AG10803 (cell line): ENCODE measurements at regions not wholly inside any gene's neighbourhood (a gene's known extent, or its start where the extent isn't known, plus 50 kb on each side); places are given as distances from the start of the nearest gene placed in this dataset.

Experiments
- DNase-seq: peaks from one replicate; pipeline ENCODE4 v3.0.0; 2010; ENCODE audit warnings: low read depth
- H3K4me3 ChIP-seq: 2 replicates; pipeline ENCODE4 v1.5.1; 2011; ENCODE audit warnings: mild to moderate bottlenecking, low read length, control low read depth
- CTCF ChIP-seq: conservative IDR thresholded peaks from 2 replicates; pipeline ENCODE4 v1.5.1; 2011; ENCODE audit warnings: mild to moderate bottlenecking, low read length, control low read depth, inconsistent platforms

GRCh38 chr10:83179371-83179770 is 959.9 kb upstream of the GHITM start:
- no peak for DNase-seq
- TF ChIP-seq CTCF, result no peak
- H3K4me3 ChIP-seq, result no peak overlapping the region

GRCh38 chr10:83182076-83182475 is 957.2 kb upstream of the GHITM start:
- TF ChIP-seq CTCF, result no peak
- peak; percentile 9 for DNase-seq
- no peak overlapping the region for H3K4me3 ChIP-seq

- DNase-seq, result no peak
- TF ChIP-seq CTCF, result no peak
- no peak overlapping the region for H3K4me3 ChIP-seq
Measured at GRCh38 chr10:83184641-83185040, 954.7 kb upstream of the GHITM start.

GRCh38 chr10:83190614-83191013 is 948.7 kb upstream of the GHITM start:
- no peak for TF ChIP-seq CTCF
- no peak for DNase-seq
- no peak overlapping the region for H3K4me3 ChIP-seq

- no peak overlapping the region for H3K4me3 ChIP-seq
Measured at GRCh38 chr10:83193026-83193425, 946.3 kb upstream of the GHITM start.

GRCh38 chr10:83195021-83195420 is 944.3 kb upstream of the GHITM start:
- H3K4me3 ChIP-seq, result no peak overlapping the region
- TF ChIP-seq CTCF, result no peak
- no peak for DNase-seq

More at GRCh38 chr10:83193026-83193425, 946.3 kb upstream of the GHITM start:
- DNase-seq, result no peak
- no peak for TF ChIP-seq CTCF

- DNase-seq, result no peak
- no peak for TF ChIP-seq CTCF
- no peak overlapping the region for H3K4me3 ChIP-seq
Measured at GRCh38 chr10:83199374-83199773, 939.9 kb upstream of the GHITM start.
